ENCODE measurements at regions not wholly inside any gene's neighbourhood (a gene's known extent, or its start where the extent isn't known, plus 50 kb on each side); places are given as distances from the start of the nearest gene placed in this dataset.

GRCh38 chr1:244980605-244981004 lies 116.3 kb upstream of the HNRNPU start:
- Histone ChIP-seq H3K36me3 (no peaks in the 10 kb centered on the region), H3K27ac (replicated peaks) (no peak overlapping the region), H3K4me1 (no peaks in the 10 kb centered on the region), H3K4me3 (no peak overlapping the region), H3K27me3 (ENCODE audit: low read depth) (no peaks in the 10 kb centered on the region), H3K9me3 (replicated peaks) (no peaks in the 10 kb centered on the region)
- intact Hi-C loops (cut with micrococcal nuclease): no loop called here
- no peak for DNase-seq
- no peak for TF ChIP-seq CTCF (IDR thresholded peaks at IDR 0.05; ENCODE audit: borderline replicate concordance)

- Histone ChIP-seq H3K27ac (replicated peaks) (peak overlapping the region; percentile 100), H3K9me3 (replicated peaks) (no peaks in the 10 kb centered on the region), H3K36me3 (no peaks in the 10 kb centered on the region), H3K4me3 (no peak overlapping the region), H3K27me3 (ENCODE audit: low read depth) (no peaks in the 10 kb centered on the region), H3K4me1 (peaks cover 29% of the 10 kb centered on the region)
- no peak for DNase-seq
- TF ChIP-seq CTCF (IDR thresholded peaks at IDR 0.05; ENCODE audit: borderline replicate concordance): no peak
- intact Hi-C loops (cut with micrococcal nuclease): loop anchor here (10.0 kb wide), 1 partner anchor 140 kb away; the partner anchor contains the start of gene COX20
Observed at GRCh38 chr1:244974550-244974949, 110.2 kb upstream of the HNRNPU start.

GRCh38 chr1:244974106-244974505 lies 109.8 kb upstream of the HNRNPU start:
- DNase-seq: no peak
- Histone ChIP-seq H3K27ac (replicated peaks) (peak overlapping the region; percentile 100), H3K9me3 (replicated peaks) (no peaks in the 10 kb centered on the region), H3K36me3 (no peaks in the 10 kb centered on the region), H3K27me3 (ENCODE audit: low read depth) (no peaks in the 10 kb centered on the region), H3K4me1 (peaks cover 30% of the 10 kb centered on the region), H3K4me3 (no peak overlapping the region)
- intact Hi-C loops (cut with micrococcal nuclease): loop anchor here (10.0 kb wide), 1 partner anchor 139 kb away; the partner anchor contains the start of gene COX20
- TF ChIP-seq CTCF (IDR thresholded peaks at IDR 0.05; ENCODE audit: borderline replicate concordance): no peak

- no peak for TF ChIP-seq CTCF (IDR thresholded peaks at IDR 0.05; ENCODE audit: borderline replicate concordance)
- H3K27ac ChIP-seq (replicated peaks): peak overlapping the region; percentile 100
- intact Hi-C loops (cut with micrococcal nuclease): loop anchor here (2.0 to 10.0 kb wide), 2 partner anchors 109 to 137 kb away; partner anchors contain the start of gene COX20
- no peak for DNase-seq
- H3K36me3 ChIP-seq: no peaks in the 10 kb centered on the region
- H3K4me3 ChIP-seq: peak overlapping the region; percentile 81
- H3K4me1 ChIP-seq: peaks cover 40% of the 10 kb centered on the region
- H3K27me3 ChIP-seq (ENCODE audit: low read depth): no peaks in the 10 kb centered on the region
- no peaks in the 10 kb centered on the region for H3K9me3 ChIP-seq (replicated peaks)
Observed at GRCh38 chr1:244971552-244972216, 107.3 kb upstream of the HNRNPU start.

GRCh38 chr1:244970744-244971551 lies 106.6 kb upstream of the HNRNPU start:
- H3K4me3 ChIP-seq: peak overlapping the region; percentile 81
- no peaks in the 10 kb centered on the region for H3K9me3 ChIP-seq (replicated peaks)
- H3K36me3 ChIP-seq: no peaks in the 10 kb centered on the region
- H3K27ac ChIP-seq (replicated peaks): peak overlapping the region; percentile 100
- peak; percentile 69 for TF ChIP-seq CTCF (IDR thresholded peaks at IDR 0.05; ENCODE audit: borderline replicate concordance)
- no peaks in the 10 kb centered on the region for H3K27me3 ChIP-seq (ENCODE audit: low read depth)
- H3K4me1 ChIP-seq: peaks cover 40% of the 10 kb centered on the region
- intact Hi-C loops (cut with micrococcal nuclease): loop anchor here (2.0 to 10.0 kb wide), 2 partner anchors 108 to 136 kb away; partner anchors contain the start of gene COX20
- peak; percentile 93 for DNase-seq

Data from left ventricle myocardium inferior (tissue), 1 donor.